ENCODE measurements at regions not wholly inside any gene's neighbourhood (a gene's known extent, or its start where the extent isn't known, plus 50 kb on each side); places are given as distances from the start of the nearest gene placed in this dataset.

- no peak for DNase-seq
Measured at GRCh38 chrX:42946544-42947194, 168.7 kb upstream of the PPP1R2C start.

- no peak for DNase-seq
Measured at GRCh38 chrX:42948723-42949657, 171.0 kb upstream of the PPP1R2C start.

GRCh38 chrX:42951747-42952146, 173.8 kb upstream of the PPP1R2C start:
- no peak for DNase-seq

GRCh38 chrX:42952621-42953020, 174.7 kb upstream of the PPP1R2C start:
- DNase-seq, result no peak

- DNase-seq, result no peak
Measured at GRCh38 chrX:42954880-42955279, 176.9 kb upstream of the PPP1R2C start.

GRCh38 chrX:42955349-42955748, 177.4 kb upstream of the PPP1R2C start:
- no peak for DNase-seq

GRCh38 chrX:42967681-42968300, 189.8 kb upstream of the PPP1R2C start:
- no peak for DNase-seq

- DNase-seq, result no peak
Measured at GRCh38 chrX:42973321-42973720, 195.4 kb upstream of the PPP1R2C start.

GRCh38 chrX:42975906-42976305, 197.9 kb upstream of the PPP1R2C start:
- no peak for DNase-seq

- DNase-seq, result no peak
Measured at GRCh38 chrX:42976746-42977366, 198.9 kb upstream of the PPP1R2C start.

- DNase-seq, result no peak
Measured at GRCh38 chrX:42978655-42979379, 200.9 kb upstream of the PPP1R2C start.

GRCh38 chrX:42988700-42989099, 210.7 kb upstream of the PPP1R2C start:
- DNase-seq, result no peak

GRCh38 chrX:42992199-42992943, 214.4 kb upstream of the PPP1R2C start:
- no peak for DNase-seq

GRCh38 chrX:42996861-42997260, 218.9 kb upstream of the PPP1R2C start:
- DNase-seq, result no peak

- DNase-seq, result no peak
Measured at GRCh38 chrX:43000121-43000520, 222.2 kb upstream of the PPP1R2C start.

- no peak for DNase-seq
Measured at GRCh38 chrX:43002526-43003203, 224.7 kb upstream of the PPP1R2C start.

GRCh38 chrX:43003204-43003565, 225.2 kb upstream of the PPP1R2C start:
- DNase-seq, result no peak

- no peak for DNase-seq
Measured at GRCh38 chrX:43003939-43004338, 226.0 kb upstream of the PPP1R2C start.

GRCh38 chrX:43005561-43005960, 227.6 kb upstream of the PPP1R2C start:
- no peak for DNase-seq

- no peak for DNase-seq
Measured at GRCh38 chrX:43008356-43008755, 230.4 kb upstream of the PPP1R2C start.

GRCh38 chrX:43016021-43016420, 238.1 kb upstream of the PPP1R2C start:
- no peak for DNase-seq

All from NCI-H1092 (cell line).